NCI-H2081 (cell line): ENCODE measurements at regions not wholly inside any gene's neighbourhood (a gene's known extent, or its start where the extent isn't known, plus 50 kb on each side); places are given as distances from the start of the nearest gene placed in this dataset.
A peak's percentile ranks its signal among the peaks of the same experiment; 100 is the strongest.
"Not testable (repeated sequence)": the region's sequence is repeated elsewhere in the genome, so short reads cannot be mapped to it uniquely, and the experiment has no call there.

Experiments used
- DNase-seq, 2 experiments: peaks; one replicate each; lab custom pipeline; 2025; lab: John Stamatoyannopoulos, UW

DNA sequence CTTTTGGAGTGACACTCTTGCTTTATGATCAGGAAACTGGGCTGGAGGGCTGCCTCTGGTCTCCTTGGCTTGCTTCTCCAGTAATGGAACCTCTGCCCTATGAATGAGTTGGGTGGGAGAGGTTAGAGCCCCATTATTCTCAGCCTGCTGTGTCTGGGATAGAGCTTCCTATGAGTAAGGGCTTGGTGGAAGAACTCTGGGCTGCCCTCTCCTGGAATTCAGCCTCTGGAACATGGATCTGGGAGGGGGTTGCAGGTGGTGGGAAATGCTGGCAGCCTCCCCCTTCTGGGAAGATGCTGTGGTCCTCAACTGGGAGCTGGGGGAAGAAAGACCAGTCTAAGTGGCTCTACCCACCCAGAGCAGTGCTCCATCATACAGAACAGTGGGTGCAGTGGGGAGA, 81.8 kb upstream of the SYN3 start:
- no peak for DNase-seq

DNA sequence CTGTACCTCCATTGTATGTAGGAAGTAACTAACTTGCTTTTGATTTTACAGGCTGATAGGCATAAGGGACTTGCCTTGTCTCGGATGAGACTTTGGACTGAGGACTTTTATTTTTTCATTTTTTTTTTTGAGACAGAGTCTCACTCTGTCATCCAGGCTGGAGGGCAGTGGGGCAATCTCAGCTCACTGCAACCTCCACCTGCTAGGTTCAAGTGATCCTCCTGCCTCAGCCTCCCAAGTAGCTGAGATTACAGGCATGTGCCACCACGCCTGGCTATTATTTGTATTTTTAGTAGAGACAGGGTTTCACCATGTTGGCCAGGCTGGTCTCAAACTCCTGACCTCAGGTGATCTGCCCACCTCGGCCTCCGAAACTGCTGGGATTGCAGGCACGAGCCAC, 80.2 kb upstream of the SYN3 start:
- DNase-seq: not testable (repeated sequence)

DNA sequence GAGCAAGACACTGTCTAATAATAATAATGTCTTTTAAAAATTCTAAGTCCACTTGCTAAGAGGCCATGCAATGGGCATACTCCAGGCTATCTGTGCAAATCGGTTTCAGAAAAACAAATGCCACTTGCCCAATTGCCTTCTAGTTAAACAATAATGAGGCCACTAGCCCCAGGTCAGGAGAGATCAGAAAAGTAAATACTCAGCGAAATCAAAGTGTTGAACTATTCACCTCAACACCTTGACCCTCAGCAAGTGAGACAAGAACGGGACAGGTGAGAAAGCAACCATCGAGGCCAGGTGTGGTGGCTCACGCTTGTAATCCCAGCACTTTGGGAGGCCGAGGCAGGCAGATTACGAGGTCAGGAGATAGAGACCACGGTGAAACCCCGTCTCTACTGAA, 72.3 kb upstream of the SYN3 start:
- DNase-seq: no peak

DNA sequence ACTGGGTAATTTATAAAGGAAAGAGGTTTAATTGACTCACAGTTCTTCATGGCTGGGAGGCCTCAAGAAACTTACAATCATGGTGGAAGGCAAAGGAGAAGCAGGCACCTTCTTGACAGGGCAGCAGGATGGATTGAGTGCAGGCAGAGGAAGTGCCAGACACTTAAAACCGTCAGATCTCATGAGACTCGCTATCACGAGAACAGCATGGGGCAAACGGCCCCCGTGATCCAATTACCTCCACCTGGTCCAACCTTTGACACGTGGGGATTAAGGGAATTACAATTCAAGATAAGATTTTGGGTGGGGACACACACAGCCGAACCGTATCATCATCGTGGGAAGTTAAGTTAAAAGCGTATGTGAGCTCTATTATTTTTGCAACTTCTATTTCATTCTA, 71.4 kb upstream of the SYN3 start:
- no peak for DNase-seq

DNA sequence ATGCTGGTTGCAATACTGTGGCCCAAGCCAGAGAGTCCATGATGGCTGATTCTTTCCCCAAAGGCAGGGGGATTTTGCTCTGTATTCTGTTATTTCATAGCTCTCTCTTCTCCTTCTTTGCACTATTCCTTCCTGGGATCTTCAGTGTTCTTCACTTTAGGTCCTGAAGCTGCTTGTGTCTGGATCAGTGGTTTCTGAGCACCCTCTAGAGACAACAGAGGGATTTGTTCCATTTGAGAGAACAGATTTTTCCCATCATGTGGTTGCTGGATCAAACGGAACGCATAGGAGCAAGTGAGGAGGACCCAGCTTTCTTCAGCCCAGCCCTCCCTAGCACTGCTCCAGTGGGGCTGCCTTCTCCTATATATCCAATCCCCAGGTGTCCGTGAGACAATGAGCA, 68.7 kb upstream of the SYN3 start:
- no peak for DNase-seq

DNA sequence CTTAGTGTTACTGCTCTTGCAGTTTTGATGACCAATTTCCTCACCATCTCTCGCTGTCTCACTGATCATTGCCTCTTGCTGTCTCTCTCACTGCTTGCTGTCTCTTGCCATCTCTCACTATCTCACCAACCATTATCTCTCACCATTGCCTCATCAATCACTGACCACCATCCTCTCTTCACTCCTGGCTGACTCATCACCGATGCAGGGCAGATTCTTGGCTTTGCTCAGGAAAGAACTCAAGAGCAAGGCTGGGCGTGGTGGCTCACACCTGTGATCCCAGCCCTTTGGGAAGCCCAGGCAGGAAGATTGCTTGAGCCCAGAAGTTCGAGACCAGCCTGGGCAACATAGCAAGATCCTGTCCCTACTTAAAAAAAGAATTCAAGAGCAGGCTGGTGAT, 66.3 kb upstream of the SYN3 start:
- no peak for DNase-seq

DNA sequence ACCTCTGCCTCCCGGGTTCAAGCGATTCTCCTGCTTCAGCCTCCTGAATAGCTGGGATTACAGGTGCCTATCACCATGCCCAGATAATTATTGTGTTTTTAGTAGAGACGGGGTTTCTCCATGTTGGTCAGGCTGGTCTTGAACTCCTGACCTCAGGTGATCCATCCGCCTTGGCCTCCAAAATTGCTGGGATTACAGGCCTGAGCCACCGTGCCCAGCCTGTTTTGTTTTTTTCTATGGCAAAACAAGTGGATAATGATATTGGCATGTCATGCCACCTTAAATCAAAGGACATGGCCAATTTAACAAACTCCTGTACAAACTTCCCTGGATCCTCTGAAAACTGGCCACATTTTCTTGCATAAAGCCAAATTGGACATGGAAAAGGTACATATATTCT, 64.3 kb upstream of the SYN3 start:
- DNase-seq: not testable (repeated sequence)

DNA sequence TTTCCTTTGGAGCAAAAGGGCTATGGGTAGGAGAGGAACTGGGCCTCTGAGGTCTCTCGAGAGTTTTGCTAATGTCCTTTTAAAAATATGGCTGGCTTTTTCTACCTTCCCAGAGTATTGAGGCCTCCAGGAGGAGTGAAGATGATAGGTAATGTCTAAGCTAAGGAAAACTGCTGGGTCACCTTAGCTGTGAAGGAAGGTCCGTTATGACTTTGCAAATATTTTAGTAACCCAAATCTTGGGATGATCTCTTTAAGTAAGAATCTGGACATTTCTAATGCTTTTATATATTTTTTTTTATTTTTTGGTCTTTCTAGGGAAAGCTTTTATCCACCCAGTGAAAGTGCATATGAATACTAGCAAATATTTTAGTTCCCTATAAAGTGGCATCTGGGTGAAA, 60.9 kb upstream of the SYN3 start:
- no peak for DNase-seq

DNA sequence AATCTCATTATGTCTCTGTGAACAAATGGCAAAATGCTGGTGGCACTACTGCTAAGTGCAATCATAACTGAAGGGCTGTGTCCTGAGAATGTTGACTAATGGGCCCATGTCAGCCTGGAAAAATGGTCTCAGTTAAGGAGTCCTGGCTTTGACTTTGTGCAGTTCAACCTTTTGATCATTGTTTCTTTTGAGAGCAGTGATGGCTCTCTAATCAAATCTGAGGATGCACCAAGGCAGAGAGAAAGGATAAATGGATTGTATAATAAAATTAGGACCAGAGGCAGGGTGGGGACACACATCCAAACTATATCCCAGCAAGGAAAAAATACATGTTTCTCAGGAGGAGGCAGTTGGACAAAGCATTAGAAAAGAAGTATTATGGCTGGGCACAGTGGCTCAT, 59.6 kb upstream of the SYN3 start:
- no peak for DNase-seq

DNA sequence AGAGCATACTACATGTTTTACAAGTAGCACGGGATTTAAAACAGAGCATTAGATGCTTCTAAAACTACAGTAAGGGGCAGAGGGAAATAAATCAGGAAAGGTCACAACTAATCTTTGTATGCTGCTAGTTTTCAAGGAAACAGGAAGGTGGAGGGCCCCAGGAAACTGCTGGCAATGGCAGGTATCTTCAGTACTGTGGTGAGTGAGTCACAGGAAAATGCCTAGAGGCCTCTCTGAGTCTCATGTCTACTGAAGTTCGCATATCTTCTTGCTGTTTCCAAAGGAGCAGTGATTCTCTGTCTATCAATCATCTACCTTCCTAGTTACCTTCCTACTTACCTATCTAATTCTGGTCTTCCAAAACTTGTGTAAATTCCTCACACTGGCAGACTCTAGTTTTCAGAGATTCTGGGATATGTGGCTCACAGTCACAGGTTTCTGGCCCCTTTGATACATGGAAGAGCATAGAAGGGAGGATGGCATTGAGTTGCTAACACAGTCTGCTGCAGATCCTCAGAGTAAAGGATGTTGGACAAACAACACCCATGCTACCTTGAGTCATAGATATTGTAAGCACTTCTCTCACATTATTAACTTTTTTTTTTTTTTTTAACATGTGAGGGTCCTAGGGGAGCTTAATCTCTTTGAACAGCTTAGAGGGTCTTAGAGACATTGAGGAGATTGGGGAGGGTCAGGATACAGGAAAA, 58.8 kb upstream of the SYN3 start:
- DNase-seq: no peak

DNA sequence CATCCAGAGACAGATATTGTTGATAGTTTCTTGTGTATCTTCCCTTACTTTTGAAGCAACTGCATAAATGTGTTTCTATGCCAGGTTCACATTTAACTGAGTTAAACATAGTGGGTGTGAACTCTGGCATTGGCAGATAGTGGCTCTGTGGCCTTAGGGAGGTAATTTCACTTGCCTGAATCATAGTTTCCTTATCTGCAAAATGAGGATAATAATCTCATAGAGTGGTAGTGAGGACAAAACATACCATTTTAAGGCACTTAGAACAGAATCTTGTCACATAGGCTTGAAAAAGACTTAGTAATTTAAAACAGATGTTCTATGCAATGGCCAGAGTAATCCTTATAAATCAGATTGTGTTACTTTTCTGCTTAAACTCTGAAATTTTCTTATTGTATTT, 56.4 kb upstream of the SYN3 start:
- DNase-seq: no peak

DNA sequence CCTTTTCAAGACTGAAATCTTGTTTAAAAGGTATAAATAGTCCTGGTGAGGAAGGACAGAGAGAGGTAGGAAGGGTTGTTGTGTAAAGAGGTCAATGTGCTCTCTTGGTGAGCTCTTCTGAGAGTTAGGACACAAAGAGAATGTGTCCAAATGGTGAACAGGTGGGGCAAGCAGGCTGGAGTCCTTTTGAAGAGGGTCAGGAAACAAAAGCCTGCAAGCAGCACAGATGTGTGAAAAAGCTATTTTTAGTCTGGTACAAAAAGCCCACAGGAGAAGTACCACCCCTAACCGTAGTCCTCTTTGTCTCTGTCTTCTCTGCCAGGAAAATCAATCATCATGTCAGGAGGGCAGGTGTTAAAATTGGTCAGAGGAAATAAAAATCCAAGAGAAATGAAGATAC, 54.4 kb upstream of the SYN3 start:
- peak; percentile 19 to 40 for DNase-seq

DNA sequence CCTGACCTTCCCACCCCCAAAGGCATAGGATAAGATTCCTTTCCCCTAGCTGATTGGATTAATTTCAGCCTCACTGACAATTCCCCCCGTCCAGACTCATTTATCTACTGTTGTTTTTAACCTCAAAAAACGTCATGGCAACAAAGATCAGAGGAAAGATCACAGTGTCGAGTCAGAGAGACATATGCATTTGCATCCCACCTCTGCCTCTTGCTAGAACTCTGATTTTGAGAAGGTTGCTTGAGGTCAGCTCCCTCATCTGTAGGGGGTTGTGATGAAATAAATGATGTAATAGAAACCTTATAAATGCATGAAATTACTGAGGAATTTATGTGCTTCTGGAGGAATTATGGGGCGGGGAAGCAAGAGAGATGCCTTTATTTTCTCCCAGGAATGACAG, 53.3 kb upstream of the SYN3 start:
- DNase-seq: no peak

DNA sequence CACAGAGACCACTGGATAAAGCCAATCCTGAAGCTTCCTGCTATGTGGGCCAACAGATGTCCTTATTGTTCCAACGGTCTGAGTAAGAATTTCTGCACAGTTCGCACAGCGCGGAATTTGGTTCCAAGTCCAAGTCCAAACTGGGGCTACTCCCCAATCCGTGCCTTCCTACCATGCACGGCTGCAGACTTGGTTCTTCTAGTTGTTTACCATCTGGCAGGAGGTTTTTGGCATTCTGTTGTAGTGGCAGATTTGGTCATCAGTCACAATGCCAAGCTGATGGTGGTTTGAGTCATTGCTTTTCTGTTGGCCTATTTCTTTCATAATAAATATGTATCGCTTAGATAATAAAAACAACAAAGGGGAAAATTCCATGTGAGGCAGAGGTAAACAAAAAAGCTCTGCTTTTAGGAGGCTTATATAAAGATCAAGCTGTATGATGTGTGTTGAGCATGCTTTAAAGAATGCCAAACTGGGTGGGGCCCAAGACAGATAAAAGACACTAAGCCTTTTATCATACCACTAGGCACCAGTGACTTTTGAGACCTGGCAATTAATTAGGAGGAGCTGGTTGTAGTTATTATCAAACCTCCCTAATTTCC, 52.5 kb upstream of the SYN3 start:
- DNase-seq: no peak

DNA sequence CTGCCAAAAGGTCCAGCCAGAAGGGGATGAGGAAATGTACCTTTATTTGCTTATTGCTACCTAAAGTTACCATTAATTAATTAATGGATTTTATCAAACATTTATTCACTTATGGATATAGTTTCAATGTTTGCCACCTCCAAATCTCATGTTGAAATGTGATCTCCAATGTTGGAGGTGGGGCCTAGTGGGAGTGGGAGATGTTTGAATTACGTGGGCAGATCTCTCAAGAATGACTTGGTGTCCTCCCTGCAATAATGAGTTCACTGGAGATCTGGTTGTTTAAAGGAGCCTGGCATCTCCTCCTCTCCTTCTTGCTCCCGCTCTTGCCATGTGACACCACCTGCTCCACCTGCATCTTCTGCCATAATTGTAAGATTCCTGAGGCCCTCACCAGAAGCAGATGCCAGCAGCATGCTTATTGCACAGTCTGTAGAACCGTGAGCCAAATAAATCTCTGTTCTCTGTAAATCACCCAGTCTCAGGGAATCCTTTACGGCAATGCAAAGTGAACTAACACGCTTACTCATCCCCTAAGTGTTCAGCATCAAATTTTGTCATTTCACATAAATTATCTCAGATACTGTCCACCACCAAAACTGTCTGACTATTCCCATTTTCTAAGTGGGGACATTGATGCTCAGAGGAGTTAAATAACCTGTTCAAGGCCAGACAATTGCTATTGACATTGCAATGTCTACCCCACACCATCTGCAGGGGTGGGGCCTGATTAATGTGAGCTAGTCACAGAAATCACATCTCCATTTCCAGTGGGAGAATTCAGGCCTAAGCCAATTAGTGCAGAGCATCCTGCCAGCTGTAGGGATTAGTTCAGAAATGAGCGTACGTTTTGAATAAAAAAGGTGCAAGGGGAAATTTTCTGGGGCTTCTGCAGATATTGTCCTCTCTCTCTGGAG, 51.6 kb upstream of the SYN3 start:
- peak in 1 of 2 experiments; percentile 18 for DNase-seq

DNA sequence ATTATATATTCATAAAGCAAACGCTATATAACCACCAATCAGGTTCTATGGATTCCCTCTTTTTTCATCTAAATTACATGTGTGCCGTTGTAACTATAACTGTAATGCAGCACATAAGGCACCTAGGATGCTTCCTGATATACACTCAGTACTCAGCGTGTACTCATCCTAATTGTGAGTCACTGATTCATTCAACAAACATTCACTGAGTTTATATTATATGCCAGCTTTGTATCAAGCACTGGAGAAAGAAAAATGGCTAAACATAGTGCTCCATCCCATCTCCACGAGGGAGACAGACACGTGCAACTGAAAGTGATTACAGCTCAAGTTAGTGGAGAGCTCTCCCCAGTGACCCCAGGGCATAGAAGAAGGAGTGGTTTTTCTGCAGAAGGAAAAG, 49.9 kb upstream of the SYN3 start:
- no peak for DNase-seq
